ENCODE measurements at regions not wholly inside any gene's neighbourhood (a gene's known extent, or its start where the extent isn't known, plus 50 kb on each side); places are given as distances from the start of the nearest gene placed in this dataset.

GRCh38 chr4:96767815-96768480, 928.1 kb downstream of the PDHA2 start:
- Histone ChIP-seq H3K4me3 (replicated peaks in 1 of 3; ENCODE audit: insufficient read depth in 1 of 3, low read depth in 1 of 3, low read length in 3 of 3) (no peak overlapping the region), H3K27ac (ENCODE audit: insufficient read depth, low read depth, low read length) (no peak overlapping the region), H4K20me1 (replicated peaks; ENCODE audit: control insufficient read depth, extremely low read depth, insufficient read depth, low read length) (no peaks in the 10 kb centered on the region), H3K36me3 (ENCODE audit: control insufficient read depth in 2 of 2, extremely low read depth in 1 of 2, insufficient read depth in 2 of 2, low read length in 2 of 2) (no peaks in the 10 kb centered on the region), H3K79me2 (ENCODE audit: control insufficient read depth, insufficient read depth, low read length) (no peaks in the 10 kb centered on the region), H3K4me2 (ENCODE audit: insufficient read depth, low read length) (no peak overlapping the region), H3K9me1 (replicated peaks; ENCODE audit: control insufficient read depth, extremely low read depth, insufficient read depth, low read length) (no peaks in the 10 kb centered on the region), H2AFZ (ENCODE audit: low read depth, low read length) (no peak overlapping the region), H3K27me3 (ENCODE audit: control insufficient read depth in 2 of 2, insufficient read depth in 2 of 2, low read length in 2 of 2) (no peaks in the 10 kb centered on the region), H3K9ac (replicated peaks; ENCODE audit: extremely low read depth, insufficient read depth, low read length) (no peak overlapping the region), H3K9me3 (replicated peaks; ENCODE audit: control insufficient read depth, insufficient read depth, low read length) (no peaks in the 10 kb centered on the region), H3K4me1 (ENCODE audit: control insufficient read depth, extremely low read depth, insufficient read depth, low read length) (no peaks in the 10 kb centered on the region)
- ChIA-PET CTCF (no interaction called here), POLR2A (no interaction called here)
- TF ChIP-seq POLR2A (IDR thresholded peaks at IDR 0.05; ENCODE audit: low read depth, low read length) (no peak), FOS (IDR thresholded peaks at IDR 0.05; ENCODE audit: borderline replicate concordance, insufficient read depth, low read length) (no peak), MAX (IDR thresholded peaks at IDR 0.05; ENCODE audit: insufficient read depth, insufficient read length) (no peak), EZH2 (IDR thresholded peaks at IDR 0.05; ENCODE audit: borderline replicate concordance, low read depth, low read length, severe bottlenecking) (no peak)
- DNase-seq (ENCODE audit: low read depth, low spot score) (no peak), FAIRE-seq (no peak)
- dilution Hi-C loops (cut with MboI; ENCODE audit: extremely low pct_ligation_motif_present, low sequenced_read_pairs) = no loop called here
- intact Hi-C loops (cut with micrococcal nuclease) = no loop called here
- BruUV-seq (replicated peaks) = no TSS peak

GRCh38 chr4:96775501-96775900, 935.6 kb downstream of the PDHA2 start:
- DNase-seq (ENCODE audit: low read depth, low spot score) = no peak
- Histone ChIP-seq H3K4me1 (ENCODE audit: control insufficient read depth, extremely low read depth, insufficient read depth, low read length) (no peaks in the 10 kb centered on the region), H3K4me2 (ENCODE audit: insufficient read depth, low read length) (no peak overlapping the region), H3K27ac (ENCODE audit: insufficient read depth, low read depth, low read length) (no peak overlapping the region), H3K36me3 (ENCODE audit: control insufficient read depth in 2 of 2, extremely low read depth in 1 of 2, insufficient read depth in 2 of 2, low read length in 2 of 2) (no peaks in the 10 kb centered on the region), H3K27me3 (ENCODE audit: control insufficient read depth in 2 of 2, insufficient read depth in 2 of 2, low read length in 2 of 2) (no peaks in the 10 kb centered on the region), H4K20me1 (replicated peaks; ENCODE audit: control insufficient read depth, extremely low read depth, insufficient read depth, low read length) (no peaks in the 10 kb centered on the region), H2AFZ (ENCODE audit: low read depth, low read length) (no peak overlapping the region), H3K79me2 (ENCODE audit: control insufficient read depth, insufficient read depth, low read length) (no peaks in the 10 kb centered on the region), H3K4me3 (replicated peaks in 1 of 3; ENCODE audit: insufficient read depth in 1 of 3, low read depth in 1 of 3, low read length in 3 of 3) (no peak overlapping the region), H3K9ac (replicated peaks; ENCODE audit: extremely low read depth, insufficient read depth, low read length) (no peak overlapping the region), H3K9me1 (replicated peaks; ENCODE audit: control insufficient read depth, extremely low read depth, insufficient read depth, low read length) (no peaks in the 10 kb centered on the region), H3K9me3 (replicated peaks; ENCODE audit: control insufficient read depth, insufficient read depth, low read length) (no peaks in the 10 kb centered on the region)
- ChIA-PET POLR2A (no interaction called here), CTCF (no interaction called here)
- no peak for FAIRE-seq
- no peak for TF ChIP-seq POLR2AphosphoS5 (IDR thresholded peaks at IDR 0.05; ENCODE audit: insufficient read depth, low read depth, low read length)
- TF ChIP-seq MYC (IDR thresholded peaks at IDR 0.05; ENCODE audit: low read depth, low read length) = no peak
- TF ChIP-seq FOS (IDR thresholded peaks at IDR 0.05; ENCODE audit: borderline replicate concordance, insufficient read depth, low read length) = no peak
- TF ChIP-seq GATA2 (IDR thresholded peaks at IDR 0.05; ENCODE audit: insufficient read depth, insufficient read length, low read depth, low read length) = no peak
- TF ChIP-seq JUN (IDR thresholded peaks at IDR 0.05; ENCODE audit: borderline replicate concordance, insufficient read depth, insufficient read length, low read depth) = no peak
- no peak for TF ChIP-seq MAX (IDR thresholded peaks at IDR 0.05; ENCODE audit: insufficient read depth, insufficient read length)
- intact Hi-C loops (cut with micrococcal nuclease) (no loop called here), dilution Hi-C loops (cut with MboI; ENCODE audit: extremely low pct_ligation_motif_present, low sequenced_read_pairs) (no loop called here)
- no TSS peak for BruUV-seq (replicated peaks)
